T-helper 2 cell treated with Interferon-gamma antibody and Interleukin-4, amounts not matched to agents 100 ng/mL and 5 ng/mL, for 36 hours (primary cell): ENCODE measurements at regions not wholly inside any gene's neighbourhood (a gene's known extent, or its start where the extent isn't known, plus 50 kb on each side); places are given as distances from the start of the nearest gene placed in this dataset.

ENCODE experiments used
- intact Hi-C: fragments of 100-400 bp; cut with micrococcal nuclease; formaldehyde crosslinking; loops from one replicate; pipeline ENCODE4 v1.15.1; 2023

GRCh38 chr5:107265193-107265592 lies 405.5 kb downstream of the EFNA5 start:
- intact Hi-C loops, result no loop called here

- intact Hi-C loops, result no loop called here
Measured at GRCh38 chr5:107263387-107264018, 407.2 kb downstream of the EFNA5 start.

GRCh38 chr5:107257885-107258520 lies 412.7 kb downstream of the EFNA5 start:
- intact Hi-C loops, result no loop called here

GRCh38 chr5:107254902-107255234 lies 415.9 kb downstream of the EFNA5 start:
- intact Hi-C loops, result no loop called here

- intact Hi-C loops, result no loop called here
Measured at GRCh38 chr5:107254214-107254901, 416.4 kb downstream of the EFNA5 start.

- intact Hi-C loops, result no loop called here
Measured at GRCh38 chr5:107253246-107253645, 417.5 kb downstream of the EFNA5 start.

- intact Hi-C loops, result no loop called here
Measured at GRCh38 chr5:107251151-107251550, 419.6 kb downstream of the EFNA5 start.

GRCh38 chr5:107248066-107248695 lies 422.6 kb downstream of the EFNA5 start:
- intact Hi-C loops, result loop anchor here (10.0 kb wide), 1 partner anchor 327 kb away; no protein-coding TSS in a partner anchor

- intact Hi-C loops, result loop anchor here (10.0 kb wide), 1 partner anchor 327 kb away; no protein-coding TSS in a partner anchor
Measured at GRCh38 chr5:107247427-107247826, 423.3 kb downstream of the EFNA5 start.

- intact Hi-C loops, result loop anchor here (10.0 kb wide), 1 partner anchor 332 kb away; no protein-coding TSS in a partner anchor
Measured at GRCh38 chr5:107243220-107243579, 427.5 kb downstream of the EFNA5 start.

GRCh38 chr5:107242411-107243219 lies 428.1 kb downstream of the EFNA5 start:
- intact Hi-C loops, result loop anchor here (10.0 kb wide), 1 partner anchor 332 kb away; no protein-coding TSS in a partner anchor

- intact Hi-C loops, result loop anchor here (10.0 kb wide), 1 partner anchor 333 kb away; no protein-coding TSS in a partner anchor
Measured at GRCh38 chr5:107241841-107242240, 428.9 kb downstream of the EFNA5 start.

- intact Hi-C loops, result no loop called here
Measured at GRCh38 chr5:107235167-107235566, 435.6 kb downstream of the EFNA5 start.

GRCh38 chr5:107232788-107233187 lies 437.9 kb downstream of the EFNA5 start:
- intact Hi-C loops, result no loop called here

GRCh38 chr5:107232293-107232692 lies 438.4 kb downstream of the EFNA5 start:
- intact Hi-C loops, result no loop called here

- intact Hi-C loops, result no loop called here
Measured at GRCh38 chr5:107231191-107231590, 439.5 kb downstream of the EFNA5 start.

- intact Hi-C loops, result no loop called here
Measured at GRCh38 chr5:107230367-107230766, 440.4 kb downstream of the EFNA5 start.

- intact Hi-C loops, result no loop called here
Measured at GRCh38 chr5:107228226-107228625, 442.5 kb downstream of the EFNA5 start.

GRCh38 chr5:107224272-107224671 lies 446.5 kb downstream of the EFNA5 start:
- intact Hi-C loops, result no loop called here

GRCh38 chr5:107223066-107223465 lies 447.7 kb downstream of the EFNA5 start:
- intact Hi-C loops, result no loop called here

- intact Hi-C loops, result no loop called here
Measured at GRCh38 chr5:107219993-107220392, 450.7 kb downstream of the EFNA5 start.
